GM21619 (cell line): ENCODE measurements at regions not wholly inside any gene's neighbourhood (a gene's known extent, or its start where the extent isn't known, plus 50 kb on each side); places are given as distances from the start of the nearest gene placed in this dataset.
"Not testable (repeated sequence)": the region's sequence is repeated elsewhere in the genome, so short reads cannot be mapped to it uniquely, and the experiment has no call there.

ENCODE experiments used
- ATAC-seq: cut with Tn5 transposase; IDR thresholded peaks from one replicate; pipeline ENCODE4 v1.9.1; 2021; ENCODE audit not compliant: unreplicated experiment

- no peak for ATAC-seq
Observed at GRCh38 chr14:55973911-55974630, 144.1 kb upstream of the PELI2 start.

GRCh38 chr14:55975281-55975910 lies 142.8 kb upstream of the PELI2 start:
- ATAC-seq = no peak

GRCh38 chr14:55976219-55976618 lies 142.0 kb upstream of the PELI2 start:
- ATAC-seq = no peak

- ATAC-seq = no peak
Observed at GRCh38 chr14:55976655-55977054, 141.6 kb upstream of the PELI2 start.

GRCh38 chr14:55977392-55978150 lies 140.6 kb upstream of the PELI2 start:
- ATAC-seq = no peak

- ATAC-seq = no peak
Observed at GRCh38 chr14:55979096-55979495, 139.1 kb upstream of the PELI2 start.

- no peak for ATAC-seq
Observed at GRCh38 chr14:55979781-55980180, 138.4 kb upstream of the PELI2 start.

- no peak for ATAC-seq
Observed at GRCh38 chr14:55980970-55981369, 137.2 kb upstream of the PELI2 start.

GRCh38 chr14:55986069-55986468 lies 132.1 kb upstream of the PELI2 start:
- no peak for ATAC-seq

- no peak for ATAC-seq
Observed at GRCh38 chr14:56000846-56001245, 117.4 kb upstream of the PELI2 start.

- ATAC-seq = no peak
Observed at GRCh38 chr14:56002342-56002741, 115.9 kb upstream of the PELI2 start.

- peak; percentile 70 for ATAC-seq
Observed at GRCh38 chr14:56002876-56003625, 115.2 kb upstream of the PELI2 start.

- no peak for ATAC-seq
Observed at GRCh38 chr14:56004323-56004722, 113.9 kb upstream of the PELI2 start.

GRCh38 chr14:56004786-56005185 lies 113.4 kb upstream of the PELI2 start:
- ATAC-seq = peak; percentile 87

- ATAC-seq = peak; percentile 34
Observed at GRCh38 chr14:56005191-56006053, 112.8 kb upstream of the PELI2 start.

- not testable (repeated sequence) for ATAC-seq
Observed at GRCh38 chr14:56007491-56007890, 110.7 kb upstream of the PELI2 start.

GRCh38 chr14:56008150-56008549 lies 110.1 kb upstream of the PELI2 start:
- no peak for ATAC-seq

- not testable (repeated sequence) for ATAC-seq
Observed at GRCh38 chr14:56008661-56009060, 109.5 kb upstream of the PELI2 start.

GRCh38 chr14:56023661-56024081 lies 94.5 kb upstream of the PELI2 start:
- no peak for ATAC-seq

GRCh38 chr14:56025191-56025590 lies 93.0 kb upstream of the PELI2 start:
- ATAC-seq = no peak
